Activated CD8-positive, alpha-beta memory T cell treated with anti-CD3 and anti-CD28 coated beads for 24 hours (primary cell): ENCODE measurements at regions not wholly inside any gene's neighbourhood (a gene's known extent, or its start where the extent isn't known, plus 50 kb on each side); places are given as distances from the start of the nearest gene placed in this dataset.

Experiments used
- DNase-seq: peaks from one replicate; pipeline ENCODE4 v3.0.0-alpha.2; 2020

DNA sequence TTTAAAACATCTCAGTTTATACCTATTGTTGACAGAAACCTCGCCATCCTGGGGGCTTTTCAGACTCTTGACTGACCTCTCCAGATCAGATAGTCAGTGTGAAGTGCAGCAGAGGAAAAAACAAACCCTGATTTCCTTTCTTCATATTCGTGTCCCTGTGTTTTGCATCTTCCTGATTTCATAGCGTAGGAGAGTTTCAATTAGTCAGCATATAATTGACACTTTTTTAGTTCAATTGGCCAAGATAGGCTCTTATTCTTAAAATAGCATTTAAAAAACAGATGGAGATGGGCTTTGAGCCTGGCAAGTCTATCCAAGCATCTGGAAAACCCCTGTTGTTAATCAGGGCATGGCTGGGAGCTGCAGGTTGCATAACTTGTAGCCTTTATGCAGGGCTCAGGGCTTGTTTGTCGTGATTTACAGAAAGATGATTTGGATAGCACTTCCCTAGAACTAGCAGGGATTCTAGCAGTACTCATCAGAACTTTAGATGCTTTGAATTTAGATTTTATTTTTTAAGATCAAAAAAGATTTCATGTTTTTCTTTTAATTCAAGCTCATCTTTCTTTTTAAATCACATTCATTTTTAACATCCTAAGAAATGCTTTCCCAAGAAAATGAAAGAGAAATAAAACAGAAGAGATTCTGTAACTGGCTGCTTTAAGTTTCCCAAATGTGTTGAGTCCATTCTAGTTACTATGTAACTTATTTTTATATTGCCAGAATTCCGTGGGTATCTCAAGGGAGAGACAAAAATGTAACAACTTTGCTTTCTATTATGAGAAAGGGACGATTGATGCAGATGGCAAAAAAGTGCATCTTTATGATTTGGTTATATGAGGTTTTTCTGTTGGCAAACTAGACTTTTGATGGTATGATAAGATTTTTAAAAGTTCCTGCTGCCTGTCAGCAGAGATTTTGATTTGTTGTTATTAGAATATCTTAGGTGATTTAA is 270.8 kb upstream of the FZD8 start:
- no peak for DNase-seq

DNA sequence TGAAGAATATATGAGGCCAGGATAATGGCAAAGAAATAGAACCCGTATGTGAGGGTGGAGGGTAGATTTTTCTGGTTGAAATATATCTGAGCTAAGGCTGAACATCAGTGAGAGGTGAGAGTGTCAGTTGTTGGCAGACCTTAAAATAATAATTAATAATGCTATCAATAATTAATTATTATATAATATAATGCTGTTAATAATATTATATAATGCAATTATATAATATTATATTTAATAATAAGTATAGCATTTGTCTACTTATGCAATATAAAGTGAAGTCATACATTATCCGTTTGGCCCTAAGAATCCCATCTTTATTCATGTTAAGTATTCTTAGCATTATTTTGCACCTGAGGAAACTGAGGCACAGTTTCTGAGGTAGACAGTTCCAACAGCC is 269.9 kb upstream of the FZD8 start:
- no peak for DNase-seq

DNA sequence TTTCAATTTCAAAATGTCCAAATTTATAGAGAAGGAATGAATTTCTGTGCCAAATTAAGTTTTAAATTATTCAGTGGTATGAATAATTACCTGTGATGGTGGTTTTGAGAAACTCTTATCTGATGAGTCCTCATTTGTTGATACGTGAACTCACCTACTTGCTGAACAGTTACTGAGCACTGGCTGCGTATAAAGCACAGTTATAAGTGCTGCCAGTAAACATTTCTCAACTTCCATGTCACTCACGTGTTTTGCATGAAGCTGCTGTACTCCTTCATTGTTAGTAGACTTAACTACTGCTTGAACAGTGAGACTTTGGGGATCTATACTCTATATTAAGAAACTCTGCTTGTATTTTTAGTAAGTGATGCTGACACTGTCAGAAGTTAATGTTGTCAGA is 269.1 kb upstream of the FZD8 start:
- no peak for DNase-seq

DNA sequence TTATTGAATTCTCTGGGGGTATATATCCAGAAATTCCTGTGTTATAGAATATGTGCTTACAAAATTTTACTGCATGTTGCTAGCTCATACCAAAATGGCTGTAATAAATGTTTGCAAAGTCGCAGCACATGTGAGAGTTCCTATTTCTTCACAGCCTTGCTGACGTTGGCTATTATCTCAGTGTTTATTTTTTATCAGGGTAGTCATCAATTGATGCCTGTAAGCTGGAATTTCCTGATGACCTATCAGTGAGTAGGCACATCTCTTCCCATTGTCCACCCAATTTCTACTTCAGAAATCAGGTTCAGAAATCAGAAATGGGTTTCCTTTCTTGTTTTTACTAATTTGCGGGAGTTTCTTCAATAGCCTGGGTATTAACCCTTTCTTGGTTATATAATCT is 268.1 kb upstream of the FZD8 start:
- no peak for DNase-seq

DNA sequence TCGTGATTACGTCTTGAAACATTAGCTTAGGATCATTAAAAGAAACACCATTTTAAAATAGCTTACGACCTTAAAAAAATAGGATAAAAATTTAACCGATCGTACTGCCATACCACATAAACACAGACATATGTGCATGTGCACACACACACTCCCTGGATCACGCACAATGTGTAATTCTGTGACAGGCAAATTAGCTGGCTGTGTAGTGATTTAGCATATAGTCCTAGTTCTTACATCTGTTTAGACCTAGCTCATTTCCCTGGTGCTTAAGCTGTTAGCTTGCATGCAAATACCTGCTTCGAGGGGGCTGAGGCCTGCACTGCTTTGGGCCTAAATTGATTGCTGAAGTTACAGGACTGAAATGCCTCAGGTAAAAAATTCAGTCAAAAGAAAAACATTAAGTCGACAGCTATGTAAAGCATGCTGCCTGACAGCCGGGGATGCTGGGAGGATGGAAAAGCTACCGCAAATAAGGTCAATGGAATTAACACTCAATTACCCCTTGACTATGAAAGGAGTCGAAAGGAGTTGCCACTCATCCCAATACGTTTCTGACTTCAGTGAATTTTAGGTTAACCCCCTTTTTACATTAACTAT is 267.1 kb upstream of the FZD8 start:
- no peak for DNase-seq

DNA sequence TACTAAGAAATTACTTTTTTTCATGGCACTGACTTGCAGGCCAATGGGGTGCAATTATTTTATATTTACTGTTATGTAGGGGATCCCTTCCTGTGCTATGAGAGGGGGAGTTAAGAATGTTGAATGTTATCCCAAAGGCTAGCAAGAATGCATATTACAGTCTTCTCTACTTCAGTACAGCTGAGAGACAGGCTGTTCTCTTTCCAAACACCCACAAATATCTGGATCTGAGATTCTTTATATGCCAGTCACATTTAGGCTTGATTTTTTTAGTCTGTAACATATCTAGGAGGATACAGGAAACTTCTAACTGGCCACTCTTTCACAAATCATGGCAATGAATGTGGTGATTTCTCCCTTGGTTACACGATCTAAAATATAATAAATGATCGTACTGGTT is 266.4 kb upstream of the FZD8 start:
- DNase-seq = no peak

DNA sequence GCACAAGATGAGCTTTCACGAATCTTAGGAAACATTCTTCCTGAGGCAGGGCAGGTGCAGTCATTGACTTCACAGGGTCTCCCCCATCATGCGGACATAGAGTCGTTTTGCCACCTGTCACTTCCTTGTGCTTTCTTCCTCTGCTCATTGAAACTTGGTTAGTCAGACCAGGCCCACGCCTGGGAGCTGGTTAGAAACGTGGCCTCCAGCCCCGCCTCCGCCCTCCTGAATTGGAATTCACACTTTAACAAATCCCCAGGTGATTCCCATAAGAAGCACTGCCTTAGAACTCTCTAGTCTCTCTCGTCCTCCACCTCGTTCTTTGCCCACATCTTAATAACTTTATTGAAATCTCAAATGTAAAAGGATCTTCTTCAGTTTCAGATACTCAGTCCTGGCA is 265.5 kb upstream of the FZD8 start:
- no peak for DNase-seq

DNA sequence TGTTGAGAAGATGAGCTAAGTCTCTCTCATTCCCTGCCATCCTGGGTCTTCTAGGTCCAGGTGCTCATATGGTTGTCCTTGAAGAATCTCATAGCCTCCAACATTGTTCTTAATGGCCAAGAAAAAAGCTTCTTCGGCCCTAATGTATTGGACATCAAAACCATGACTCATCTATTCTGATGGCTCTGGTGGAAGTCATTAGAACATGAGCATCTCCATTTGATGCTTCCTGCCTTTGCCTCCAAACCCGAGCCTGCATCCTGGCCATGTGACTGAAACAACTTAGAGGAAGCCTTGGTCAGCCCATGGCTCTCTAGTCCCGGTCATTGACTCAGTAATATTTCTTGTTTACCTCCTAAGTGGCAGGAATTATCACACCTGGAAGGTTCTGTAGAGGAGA is 264.1 kb upstream of the FZD8 start:
- no peak for DNase-seq

DNA sequence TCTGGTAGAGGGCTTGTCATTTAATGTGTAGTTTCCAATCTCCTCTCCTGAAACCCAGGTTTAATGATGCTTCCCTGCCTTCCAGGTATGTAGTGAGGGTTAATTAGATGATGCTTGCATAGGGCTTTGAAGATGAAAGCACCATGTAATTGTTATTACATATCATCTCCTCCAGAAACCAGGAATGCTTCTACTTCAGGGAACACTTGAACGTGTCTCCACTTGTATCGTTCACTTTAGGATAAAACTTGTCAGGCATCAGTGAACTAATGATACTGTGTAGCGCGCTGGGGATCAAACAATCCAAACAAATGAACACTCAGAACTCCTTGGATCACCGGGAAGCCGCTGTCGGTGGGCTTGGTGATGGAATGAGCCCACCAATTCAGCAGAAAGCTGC is 260.9 kb upstream of the FZD8 start:
- DNase-seq = no peak

DNA sequence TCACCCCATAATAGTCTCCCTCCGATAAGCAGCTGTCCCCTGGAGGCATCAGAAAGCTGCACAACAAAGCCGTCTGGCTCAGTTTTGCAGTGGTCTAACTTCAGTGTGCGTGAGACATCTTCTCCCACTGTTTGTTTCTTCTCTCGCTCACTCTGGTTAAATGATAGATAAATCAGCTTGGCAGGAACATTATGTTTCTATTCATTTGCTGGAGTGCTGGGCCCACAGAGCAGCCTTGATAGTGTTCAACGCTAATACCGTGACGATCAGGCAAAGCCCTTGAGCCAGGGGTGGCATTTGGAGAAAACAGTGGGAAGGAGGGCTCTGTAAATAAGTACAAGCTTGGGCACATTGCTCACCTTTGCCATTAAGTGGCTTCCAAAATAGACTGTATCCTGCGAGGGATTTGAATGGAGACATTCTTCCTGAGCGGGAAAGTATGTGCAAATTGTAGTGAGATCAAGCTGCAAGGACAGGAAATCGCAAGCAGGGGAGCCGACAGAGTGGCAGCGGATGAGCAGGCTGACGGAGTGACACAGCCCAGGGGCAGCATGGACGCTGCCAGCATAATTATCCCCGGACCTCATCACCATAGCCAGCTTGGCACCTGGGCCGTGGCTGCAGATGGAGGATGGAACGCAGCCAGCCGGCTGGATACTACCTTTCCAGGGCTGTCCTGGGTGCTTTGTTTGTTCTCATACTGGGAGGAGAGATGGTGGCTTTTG is 256.8 kb upstream of the FZD8 start:
- DNase-seq = no peak

DNA sequence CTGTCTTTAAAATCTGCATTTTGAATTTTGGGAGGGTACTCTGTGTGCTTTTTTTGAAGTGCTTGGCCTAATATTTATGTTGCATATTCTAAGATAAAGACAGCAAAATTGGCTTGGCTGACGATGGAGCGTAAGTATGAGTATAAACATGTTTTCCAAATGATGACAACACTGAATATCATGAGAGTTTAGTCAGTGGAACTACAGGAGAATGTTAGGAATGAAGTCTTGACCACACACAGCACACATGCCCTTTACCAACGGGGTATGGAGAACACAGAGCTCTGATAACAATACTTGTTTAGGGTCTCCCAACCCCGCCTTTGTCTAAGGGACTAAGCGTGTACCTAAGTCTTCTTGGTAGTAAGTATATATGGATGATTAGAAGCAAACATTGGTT is 253.9 kb upstream of the FZD8 start:
- no peak for DNase-seq

DNA sequence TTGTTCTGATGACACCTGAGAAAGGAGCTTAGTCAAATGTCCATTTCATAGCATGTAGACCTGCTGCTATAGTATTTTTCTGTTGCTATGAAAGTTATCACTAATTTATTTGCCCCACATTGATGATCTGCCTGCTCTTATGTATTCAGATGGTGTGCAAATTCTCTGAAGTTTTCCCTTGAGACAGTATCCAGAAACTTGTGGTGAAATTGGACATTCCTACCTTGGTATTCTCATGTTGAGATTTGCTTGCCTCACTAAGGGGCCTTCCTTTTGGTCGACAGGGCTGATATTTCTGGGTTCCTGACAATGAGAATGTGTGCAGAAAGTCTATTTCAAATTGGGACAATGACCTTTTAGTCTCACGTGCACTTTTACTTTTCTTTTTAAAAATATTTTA is 253.2 kb upstream of the FZD8 start:
- no peak for DNase-seq

DNA sequence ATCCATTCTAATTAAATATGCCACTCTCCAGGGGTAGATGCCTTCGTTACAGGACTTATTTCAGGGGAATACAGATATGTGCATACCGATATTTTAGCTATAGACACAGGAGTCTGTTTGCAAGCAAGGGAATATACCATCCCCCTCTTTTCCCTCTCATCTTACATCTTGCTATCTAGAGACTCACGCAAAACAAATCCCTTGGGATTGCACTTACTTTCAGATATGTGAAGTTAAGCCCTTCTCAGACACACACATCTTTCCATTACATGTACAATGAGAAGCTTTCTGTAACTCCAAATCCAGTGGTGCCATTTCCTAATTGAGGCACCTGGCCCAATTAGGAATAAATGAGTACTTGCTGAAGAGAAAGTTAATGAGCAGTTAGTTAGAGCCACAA is 250.4 kb upstream of the FZD8 start:
- no peak for DNase-seq

DNA sequence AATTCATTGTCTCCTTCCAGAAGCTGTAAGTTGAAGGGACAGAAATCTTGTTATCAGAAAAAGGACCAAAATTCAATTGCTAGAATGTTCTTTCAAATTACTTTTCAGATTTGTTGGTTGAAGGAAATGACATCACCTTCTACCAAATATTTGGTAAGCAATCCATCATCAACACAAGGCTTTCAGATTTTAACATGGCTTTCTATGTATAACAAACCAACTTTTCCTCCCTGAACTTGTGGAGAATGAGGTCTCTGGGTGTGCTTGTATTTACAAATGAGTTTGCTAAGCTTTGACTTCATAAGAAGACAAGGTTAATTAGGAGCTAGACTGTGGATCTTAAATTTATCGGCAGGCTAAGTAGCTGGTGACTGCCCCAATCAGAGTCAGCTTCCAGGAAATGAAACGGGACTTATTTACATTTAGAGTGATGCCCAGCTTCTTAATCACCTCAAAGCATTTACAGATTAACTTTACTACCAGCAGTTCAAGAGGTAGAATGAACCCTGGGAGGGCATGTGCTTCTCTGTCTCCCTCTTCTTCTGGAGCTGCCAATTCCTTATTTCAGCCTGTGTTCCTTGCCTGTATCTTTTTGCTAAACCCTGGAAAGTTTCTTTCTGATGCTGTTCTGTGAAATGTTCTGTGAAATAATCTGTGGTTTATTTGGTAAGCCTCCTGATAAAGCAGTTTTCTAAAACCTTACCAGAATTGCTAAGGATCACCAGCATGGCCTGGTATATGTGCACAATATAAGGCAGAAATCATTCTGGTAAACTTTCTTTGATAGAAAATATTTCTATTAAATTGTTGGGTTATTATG is 248.8 kb upstream of the FZD8 start:
- DNase-seq = no peak

DNA sequence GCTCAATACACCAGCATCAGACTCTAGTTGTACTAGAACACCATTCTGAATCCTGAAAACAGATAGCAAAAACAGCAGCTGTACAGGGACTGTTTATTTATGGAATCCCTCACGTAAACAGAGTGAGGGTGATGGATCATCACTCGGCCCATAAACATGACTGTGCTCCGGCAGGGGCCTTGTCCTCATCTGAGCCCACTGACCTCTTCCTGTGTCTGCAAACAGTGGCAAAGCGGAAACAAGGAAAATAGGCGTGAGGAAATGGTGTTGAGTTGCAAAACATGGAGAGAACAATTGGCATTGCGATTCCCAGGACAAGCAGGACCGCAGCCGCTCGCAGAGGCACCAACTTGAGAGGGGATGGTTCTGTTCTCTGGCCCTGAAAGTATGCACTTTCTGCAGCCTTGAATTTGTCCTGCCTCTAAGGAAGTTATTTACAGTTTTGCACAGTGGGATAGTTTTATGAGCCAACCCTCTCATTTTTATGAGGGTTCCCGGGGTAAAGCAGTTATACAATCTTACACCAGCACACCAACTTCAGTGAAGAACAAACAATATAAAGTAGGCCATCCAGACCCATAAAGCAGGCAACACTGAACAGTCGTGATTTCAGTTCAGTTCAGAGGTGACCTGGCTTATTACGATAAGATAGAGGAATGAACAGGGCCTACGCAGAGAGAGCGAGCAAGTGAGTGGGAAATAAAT is 248.0 kb upstream of the FZD8 start:
- no peak for DNase-seq

DNA sequence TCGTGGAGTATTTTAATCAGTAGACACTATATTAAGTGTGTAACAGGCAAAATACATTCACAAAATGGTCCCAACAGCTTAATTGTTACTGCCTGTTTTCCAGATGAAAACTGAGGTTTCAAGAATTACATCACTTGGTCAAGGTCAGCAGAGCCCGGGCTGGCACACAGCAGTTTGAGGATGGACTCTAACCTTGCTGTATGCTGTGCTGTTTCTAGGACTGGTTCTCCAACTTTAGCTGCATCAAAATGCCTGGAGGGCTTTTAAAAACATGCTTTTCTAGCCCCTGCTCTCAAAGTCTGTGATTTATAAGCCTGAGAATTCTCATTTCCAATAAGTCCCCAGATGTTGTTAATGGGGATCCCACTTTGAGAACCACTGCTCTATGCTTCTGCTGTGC is 247.1 kb upstream of the FZD8 start:
- DNase-seq = no peak

DNA sequence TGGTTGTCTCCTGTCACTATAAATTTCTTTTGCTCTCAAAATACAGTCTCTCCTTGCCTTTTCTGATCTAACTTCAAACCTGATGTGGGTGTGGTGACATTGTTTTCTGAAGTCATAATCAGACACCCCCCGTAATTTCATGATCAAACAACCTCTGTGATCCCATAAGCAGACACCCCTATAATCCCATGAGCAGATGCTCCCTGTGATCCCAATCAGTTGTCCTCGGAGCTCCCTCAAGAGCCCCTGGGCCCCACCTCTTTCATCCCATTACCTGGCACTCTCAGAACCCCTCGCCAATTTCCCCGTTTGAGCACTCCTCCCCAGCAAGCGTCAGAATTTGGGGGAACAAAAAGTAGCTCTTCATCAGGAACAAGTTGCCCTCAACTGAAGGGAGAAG is 246.3 kb upstream of the FZD8 start:
- no peak for DNase-seq

DNA sequence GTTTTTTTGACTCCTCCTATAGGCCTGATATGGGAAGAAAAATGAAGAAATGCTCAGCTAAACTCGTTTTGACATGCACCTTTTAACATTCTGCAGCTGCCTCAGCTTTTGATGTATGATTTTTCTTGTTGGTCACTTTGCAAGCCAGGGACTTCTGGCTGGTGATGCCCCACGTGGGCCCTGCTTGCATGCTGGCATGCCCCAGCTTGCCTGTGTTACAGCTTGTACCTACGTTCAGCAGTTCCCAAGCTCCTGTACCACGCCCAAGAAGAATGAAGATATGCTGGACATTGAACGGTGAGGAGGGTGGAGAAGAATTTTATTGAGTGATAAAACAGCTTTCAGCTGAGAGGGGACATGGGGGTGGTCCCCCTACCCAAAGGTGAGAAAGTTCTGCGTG is 245.6 kb upstream of the FZD8 start:
- DNase-seq = no peak

DNA sequence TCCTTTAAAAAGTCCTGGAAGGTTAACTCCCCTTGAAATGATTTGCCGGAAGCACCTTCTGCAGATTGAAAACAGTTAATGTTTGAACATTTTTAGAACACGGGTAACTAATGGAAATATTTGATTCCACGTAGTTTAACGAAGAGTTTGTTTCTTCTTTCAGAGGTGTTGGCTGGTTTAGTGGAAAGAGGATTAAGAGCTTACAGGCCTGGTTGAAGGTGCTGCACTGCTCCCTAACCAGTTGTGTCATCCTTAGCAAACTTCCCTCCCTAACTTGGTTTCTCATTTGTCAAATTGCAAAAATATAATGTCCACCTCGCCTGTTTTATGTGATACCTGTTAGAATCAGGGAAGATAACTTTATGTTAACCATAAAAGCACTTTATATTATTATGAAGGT is 243.0 kb upstream of the FZD8 start:
- no peak for DNase-seq

DNA sequence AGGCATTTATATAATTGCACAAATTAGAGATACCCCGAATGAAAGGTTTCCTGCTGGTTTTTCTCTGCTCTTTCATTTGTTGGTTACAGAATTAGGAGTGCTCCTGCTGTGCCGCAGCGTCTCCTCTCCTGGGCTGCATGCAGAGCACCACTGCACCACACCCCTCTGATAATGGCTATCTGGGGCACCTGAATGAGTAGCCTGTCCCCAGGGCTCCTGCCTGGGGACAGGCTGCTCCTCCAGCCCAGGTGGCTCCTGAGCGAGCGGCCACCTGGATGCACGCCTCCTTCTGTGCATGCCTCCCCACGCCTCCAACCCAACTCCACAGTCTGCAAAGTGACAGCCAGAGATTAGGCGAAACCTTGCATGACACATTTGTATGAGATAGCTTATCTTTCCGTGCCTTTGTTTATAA is 242.6 kb upstream of the FZD8 start:
- no peak for DNase-seq

DNA sequence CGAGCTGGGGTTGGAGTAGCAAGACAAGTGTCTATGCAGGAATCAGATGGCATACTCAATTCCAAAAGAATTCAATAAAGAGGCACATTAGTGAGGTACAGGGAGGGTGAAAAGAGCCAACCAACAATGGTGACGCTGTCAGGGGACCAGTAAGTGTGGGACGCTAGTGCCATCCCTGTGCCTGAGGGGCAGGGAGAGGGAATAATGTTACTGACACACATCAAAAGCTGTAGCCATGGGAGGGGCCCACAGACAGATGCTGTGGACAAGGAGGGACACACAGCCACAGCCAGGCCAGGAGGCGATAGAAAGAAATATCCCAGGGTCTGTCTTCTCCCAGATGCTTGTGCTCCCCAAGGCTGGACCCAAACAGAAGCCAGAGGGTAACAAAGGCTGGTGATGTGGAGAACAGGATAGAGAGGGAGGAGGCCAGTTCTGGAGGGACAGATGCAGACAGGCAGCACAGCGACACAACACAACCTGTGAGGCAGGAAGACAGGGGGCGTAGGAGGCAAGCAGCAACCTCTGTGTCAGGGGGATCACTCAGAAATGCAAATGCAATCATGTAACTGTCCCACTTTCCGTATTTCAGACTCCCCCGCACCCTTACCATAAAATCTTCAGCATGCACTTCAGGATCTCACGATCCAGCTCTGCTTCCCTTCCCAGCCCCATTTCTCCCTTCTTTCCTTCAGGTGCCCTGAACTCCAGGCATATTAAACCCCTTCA is 240.5 kb upstream of the FZD8 start:
- DNase-seq = no peak

DNA sequence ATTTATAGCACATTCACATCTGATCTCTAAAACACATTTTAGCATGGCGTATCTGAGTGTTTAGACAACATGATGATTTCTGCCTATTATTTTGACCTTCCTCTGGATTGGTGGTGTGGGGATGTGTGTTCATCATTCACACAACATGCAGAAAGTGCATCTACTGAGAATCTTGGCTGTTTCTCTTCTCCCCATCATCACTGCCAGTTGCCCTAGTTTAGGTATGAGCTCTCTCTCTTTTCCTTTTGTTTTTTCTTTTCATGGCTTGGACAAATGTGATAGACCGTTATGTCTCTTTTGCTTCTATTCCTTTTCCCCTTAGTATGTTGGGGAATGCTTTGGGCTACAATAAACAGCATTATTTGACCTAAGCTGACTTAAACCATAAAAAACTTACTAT is 239.2 kb upstream of the FZD8 start:
- DNase-seq = no peak
